ENCODE measurements at regions not wholly inside any gene's neighbourhood (a gene's known extent, or its start where the extent isn't known, plus 50 kb on each side); places are given as distances from the start of the nearest gene placed in this dataset.

DNA sequence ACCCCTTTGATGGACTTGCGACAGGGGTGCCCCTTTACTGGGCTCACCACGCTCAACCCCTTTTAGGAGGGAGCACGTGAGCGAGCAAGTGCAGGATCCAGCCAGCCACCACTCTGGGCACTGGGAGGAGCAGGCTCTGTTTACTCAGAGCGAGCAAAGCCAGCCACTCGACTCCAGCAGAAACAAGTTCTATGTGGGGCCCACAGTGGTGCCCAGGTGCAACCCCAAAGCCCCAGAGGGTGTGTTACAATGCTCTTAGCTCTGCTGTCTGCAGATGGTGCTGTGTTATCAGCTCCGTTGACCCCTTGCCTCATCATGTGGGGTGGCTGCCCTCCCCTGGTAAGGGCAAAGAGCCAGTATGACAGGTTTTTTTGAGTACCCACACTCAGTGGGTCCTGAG lies 120.3 kb upstream of the SUCLG2 start:
- no peak for DNase-seq

DNA sequence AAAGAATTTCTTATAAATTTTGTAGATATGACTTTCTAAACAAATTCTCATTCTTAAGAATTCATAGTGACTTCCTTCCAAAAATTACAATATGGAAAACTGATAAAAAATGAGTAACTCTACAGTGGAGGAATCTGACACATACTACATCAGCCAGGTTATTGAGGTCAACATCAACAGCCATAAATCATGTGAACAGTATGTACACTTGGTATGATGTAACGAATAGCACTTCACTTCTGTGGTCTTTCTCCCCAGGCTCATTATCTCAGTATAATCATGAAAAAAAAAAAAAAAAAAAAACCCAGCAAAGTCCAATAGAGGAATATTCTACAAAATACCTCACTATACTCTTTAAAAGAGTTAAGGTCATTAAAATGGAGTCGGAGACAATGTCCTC lies 111.2 kb upstream of the SUCLG2 start:
- no peak for DNase-seq

DNA sequence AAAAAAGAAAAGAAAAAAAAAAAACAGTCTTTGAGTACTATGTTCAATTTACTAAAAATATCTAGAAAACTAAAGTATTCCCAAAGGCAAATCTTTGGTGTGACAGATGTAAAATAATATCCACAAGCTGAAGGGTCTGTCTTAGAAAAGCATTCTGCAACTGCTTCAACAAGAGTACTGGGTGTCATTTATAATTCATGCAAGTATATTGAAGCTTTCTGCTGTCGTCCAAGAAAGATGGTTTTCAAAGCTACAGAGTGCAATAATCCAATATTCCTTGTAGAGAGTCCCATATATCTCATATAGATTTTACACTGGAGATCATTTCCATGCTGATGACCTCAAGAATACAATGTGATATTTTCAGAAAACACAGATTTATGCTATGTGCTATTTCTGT lies 90.9 kb upstream of the SUCLG2 start:
- no peak for DNase-seq

DNA sequence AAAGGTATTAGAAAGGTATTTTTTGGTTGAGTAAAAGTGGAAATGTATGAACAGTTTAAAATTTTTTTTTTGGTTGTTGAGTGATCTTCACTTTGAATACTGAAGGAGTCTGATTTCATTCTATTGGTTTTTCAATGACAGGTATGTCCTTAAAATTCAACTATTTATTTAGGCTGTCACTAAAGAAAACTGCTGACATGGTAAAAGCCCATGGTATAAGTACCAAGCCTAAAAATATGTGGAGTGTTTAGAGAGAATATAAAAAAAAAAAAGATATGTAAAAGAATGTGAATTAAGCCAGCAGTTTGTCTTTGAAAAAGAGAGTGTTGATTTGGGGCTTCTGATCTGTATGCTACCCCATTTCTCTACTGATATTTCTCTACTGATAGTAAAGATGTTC lies 90.3 kb upstream of the SUCLG2 start:
- DNase-seq = no peak

DNA sequence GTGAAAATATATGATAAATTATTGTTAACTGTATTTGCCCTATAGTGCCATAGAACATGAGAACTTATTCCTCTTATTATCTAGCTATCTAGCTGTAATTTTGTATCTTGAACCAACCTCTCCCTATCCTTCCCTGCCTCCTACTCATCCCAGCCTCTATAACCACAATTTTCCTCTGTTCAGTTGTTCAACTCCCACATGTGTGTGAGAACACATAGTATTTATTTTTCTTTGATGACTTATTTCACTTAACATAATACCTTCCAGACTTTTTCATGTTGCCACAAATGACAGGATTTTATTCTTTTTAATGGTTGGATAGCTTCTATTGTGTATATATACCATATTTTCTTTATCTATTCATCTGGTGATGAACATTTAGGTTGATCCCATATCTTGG lies 85.4 kb upstream of the SUCLG2 start:
- DNase-seq = no peak

DNA sequence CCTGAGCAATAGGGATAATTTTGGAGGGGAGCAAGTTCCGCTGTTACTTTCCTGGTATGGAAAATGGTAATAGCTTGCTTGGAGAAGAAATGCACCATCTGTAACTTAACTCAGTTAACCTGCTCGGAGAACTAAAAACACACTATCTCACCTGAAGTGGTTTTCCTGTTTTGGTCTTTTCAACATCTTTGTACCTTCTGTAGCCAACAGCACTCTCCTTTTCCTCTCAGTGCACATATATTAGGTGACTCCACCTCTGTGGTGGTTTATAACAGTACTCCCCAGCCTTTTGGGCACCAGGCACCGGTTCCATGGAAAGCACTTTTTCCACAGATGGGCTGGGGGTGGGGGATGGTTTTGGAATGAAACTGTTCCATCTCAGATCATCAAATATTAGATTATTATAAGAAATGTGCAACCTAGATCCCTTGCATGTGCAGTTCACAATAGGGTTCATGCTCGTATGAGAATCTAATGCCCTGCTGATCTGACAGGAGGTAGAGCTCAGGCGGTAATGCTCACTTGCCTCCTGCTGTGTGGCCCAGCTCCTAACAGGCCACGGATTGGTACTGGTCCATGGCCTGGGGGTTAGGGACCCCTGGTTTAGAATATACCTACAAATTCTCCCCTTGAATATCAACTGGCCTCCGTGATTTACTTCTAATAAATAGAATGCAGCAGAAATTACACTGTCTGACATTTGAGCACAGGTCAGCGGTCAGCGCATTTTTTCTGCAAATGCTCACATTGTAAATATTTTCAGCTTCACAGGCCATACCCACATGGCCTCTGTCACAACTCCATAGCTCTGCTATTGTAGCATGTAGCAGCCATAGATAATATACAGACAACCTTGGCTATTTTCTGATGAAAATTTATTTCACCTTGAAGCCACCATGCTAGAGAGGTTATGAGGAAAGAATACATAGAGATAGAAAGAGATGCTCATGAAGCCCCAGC lies 83.8 kb upstream of the SUCLG2 start:
- no peak for DNase-seq

GRCh38 chr3:67737140-67737539 lies 82.7 kb upstream of the SUCLG2 start:
- no peak for DNase-seq

DNA sequence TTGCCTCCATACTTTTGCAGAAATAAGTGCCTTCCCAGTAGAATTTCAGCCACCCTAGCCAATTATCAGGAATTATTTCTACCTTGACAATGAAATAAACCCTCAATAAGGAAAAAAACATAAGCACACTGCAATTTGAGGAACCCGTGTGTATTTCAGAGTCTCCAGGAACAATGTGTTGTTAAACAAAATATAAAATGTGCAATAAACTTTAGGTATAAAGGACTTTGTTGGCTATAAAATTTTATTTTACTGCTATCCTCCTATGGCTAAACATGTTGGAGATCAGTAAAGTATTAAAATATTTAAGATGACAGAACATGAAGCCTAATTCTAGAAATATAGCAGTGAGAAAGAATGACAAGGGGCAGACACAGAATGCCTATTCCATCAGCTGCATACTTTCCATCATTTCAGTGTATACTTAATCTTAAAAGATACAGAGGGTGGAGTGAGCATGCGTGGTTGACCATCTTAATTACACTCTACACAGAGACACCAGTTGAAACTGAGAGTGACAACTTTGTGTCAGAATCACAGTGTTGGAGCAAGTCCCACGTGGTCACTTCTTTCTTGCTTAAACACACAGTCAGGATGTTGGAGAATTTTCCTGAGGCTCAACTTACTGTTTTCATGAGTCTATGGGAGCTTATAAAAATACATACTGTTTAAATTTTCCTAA lies 79.0 kb upstream of the SUCLG2 start:
- DNase-seq = no peak

- no peak for DNase-seq
These were observed 70.0 kb upstream of the SUCLG2 start for GRCh38 chr3:67724434-67724833.

GRCh38 chr3:67723863-67724262 lies 69.5 kb upstream of the SUCLG2 start:
- no peak for DNase-seq

GRCh38 chr3:67719333-67719732 lies 64.9 kb upstream of the SUCLG2 start:
- DNase-seq = no peak

DNA sequence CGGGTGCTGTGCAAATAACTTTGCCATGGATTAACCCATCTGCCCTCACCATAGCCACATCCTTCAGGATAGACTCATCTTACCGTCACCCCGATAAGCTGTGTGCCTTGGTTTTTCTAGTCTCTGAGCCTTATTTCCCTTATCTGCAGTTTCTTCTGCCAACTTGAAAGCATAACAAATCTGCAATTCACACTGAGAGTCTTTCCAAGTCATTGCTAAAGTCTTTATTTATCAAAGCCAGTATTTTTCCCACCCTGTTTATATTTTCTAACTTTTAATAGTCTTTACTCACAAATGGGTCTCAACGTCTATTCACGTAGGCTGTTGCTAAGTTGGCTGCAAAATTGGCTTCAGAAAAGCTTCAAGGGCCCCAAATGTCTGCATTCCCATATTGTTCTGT lies 61.6 kb upstream of the SUCLG2 start:
- DNase-seq = no peak

DNA sequence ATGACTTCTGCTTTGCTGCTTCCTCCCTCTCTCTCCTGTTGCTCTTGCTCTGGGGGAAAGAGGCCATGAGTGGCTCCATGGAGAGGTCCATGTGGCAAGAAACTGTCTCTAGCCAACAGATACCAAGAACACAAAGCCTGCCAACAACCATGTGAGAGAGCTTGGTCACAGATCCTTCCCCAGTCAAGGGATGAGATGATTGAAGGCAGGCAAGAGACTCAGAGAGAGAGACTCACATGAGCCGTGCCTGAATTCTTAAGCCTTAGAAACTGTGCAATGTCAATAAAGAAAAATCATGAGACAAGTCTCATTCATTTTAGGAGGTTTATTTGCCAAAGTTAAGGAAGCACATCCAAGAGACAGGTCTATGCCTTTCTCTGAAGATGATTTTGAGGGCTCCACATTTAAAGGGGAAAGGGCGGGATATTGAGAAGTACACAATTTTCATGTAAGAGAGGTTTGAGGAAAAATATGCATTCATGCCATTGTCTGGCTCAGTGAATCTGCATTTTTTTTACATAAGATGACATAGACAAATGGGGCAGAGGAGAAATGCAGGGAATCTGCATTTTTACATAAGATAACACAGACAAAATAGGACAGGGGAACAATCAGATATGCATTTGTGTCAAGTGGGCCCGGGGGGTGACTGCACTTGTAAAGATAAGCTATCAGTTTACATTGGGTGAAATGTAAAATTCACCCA lies 59.5 kb upstream of the SUCLG2 start:
- no peak for DNase-seq

GRCh38 chr3:67712259-67712658 lies 57.8 kb upstream of the SUCLG2 start:
- DNase-seq = no peak

GRCh38 chr3:67710396-67710795 lies 56.0 kb upstream of the SUCLG2 start:
- DNase-seq = no peak

DNA sequence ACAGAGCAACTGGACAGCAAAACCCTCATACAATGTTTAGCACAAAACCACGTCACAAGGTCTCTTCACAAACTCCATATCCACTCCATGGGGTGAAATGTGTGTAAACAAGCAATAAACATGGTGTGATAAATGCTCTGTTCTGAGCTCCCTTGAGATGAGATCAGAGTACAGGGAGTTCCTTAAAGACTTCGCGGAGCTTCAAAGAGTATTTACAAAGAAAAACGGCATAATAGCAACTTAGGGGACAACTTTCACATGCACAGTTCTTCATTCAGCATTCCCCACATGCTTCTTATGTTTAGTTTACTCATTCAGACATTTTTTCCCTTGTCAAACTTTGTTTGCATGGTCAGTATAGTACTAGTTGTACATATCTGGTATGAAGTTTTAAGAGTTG lies 52.5 kb upstream of the SUCLG2 start:
- no peak for DNase-seq

GRCh38 chr3:67704322-67704721 lies 49.9 kb upstream of the SUCLG2 start:
- no peak for DNase-seq

Data from NCI-H1092 (cell line).